GM21515 (cell line): ENCODE measurements at regions not wholly inside any gene's neighbourhood (a gene's known extent, or its start where the extent isn't known, plus 50 kb on each side); places are given as distances from the start of the nearest gene placed in this dataset.

ENCODE experiments used
- ATAC-seq: cut with Tn5 transposase; IDR thresholded peaks from one replicate; pipeline ENCODE4 v1.9.1; 2021; ENCODE audit not compliant: unreplicated experiment

DNA sequence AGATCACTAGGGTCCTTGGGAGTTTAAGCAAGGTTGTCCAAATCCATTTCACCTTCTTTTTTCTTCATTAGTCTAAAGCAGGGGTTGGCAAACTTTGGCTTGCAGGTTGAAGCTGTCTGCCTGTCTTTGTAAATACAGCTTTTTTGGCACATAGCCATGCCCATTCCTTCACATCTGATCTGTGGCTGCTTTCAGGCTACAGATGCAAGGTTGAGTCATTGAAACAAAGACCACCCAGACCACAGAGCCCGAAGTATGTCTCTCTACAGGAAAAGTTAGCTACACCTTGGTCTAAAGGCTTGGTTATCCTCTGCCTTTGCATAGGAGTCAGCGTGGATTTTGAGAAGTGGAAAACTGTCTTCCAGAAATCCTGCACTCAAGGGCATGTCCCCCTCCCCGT lies 238.1 kb upstream of the STS start:
- no peak for ATAC-seq

- no peak for ATAC-seq
Measured at GRCh38 chrX:6906608-6907007, 240.9 kb upstream of the STS start.

DNA sequence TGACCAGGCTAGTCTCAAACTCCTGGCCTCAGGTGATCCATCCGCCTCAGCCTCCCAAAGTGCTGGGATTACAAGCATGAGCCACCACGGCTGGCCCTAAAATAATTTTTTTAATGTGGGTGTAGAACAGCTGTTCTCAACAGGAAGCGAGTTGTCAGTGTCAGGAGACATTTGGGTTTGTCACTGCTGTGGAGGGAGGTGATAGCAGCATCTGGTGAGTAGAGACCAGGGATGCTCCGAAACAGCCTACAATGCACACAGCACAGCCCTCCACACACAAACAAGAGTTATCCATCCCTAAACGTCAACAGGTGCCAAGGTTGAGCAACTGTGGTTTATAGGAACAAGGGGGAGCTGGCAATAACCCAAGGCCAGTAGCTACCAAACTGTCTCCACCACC lies 243.4 kb upstream of the STS start:
- no peak for ATAC-seq

DNA sequence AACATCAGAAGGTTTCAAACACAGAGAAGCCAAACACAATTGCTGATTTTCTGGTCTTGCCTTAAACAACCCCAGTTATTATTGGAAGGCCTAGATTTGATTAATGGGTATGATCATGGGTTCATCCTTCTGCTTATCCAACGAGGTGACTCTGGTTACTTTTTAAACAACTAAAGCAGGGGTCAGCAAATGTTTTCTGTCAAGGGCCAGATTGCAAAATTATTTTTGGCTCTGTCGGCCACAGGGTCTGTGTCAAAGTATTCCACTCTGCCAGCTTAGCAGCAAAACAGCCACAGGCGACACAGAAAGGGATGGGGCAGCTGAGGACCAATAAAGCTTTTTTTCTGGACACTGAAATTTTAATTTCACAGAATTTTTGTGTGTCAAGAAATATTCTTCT lies 249.1 kb upstream of the STS start:
- ATAC-seq = no peak

DNA sequence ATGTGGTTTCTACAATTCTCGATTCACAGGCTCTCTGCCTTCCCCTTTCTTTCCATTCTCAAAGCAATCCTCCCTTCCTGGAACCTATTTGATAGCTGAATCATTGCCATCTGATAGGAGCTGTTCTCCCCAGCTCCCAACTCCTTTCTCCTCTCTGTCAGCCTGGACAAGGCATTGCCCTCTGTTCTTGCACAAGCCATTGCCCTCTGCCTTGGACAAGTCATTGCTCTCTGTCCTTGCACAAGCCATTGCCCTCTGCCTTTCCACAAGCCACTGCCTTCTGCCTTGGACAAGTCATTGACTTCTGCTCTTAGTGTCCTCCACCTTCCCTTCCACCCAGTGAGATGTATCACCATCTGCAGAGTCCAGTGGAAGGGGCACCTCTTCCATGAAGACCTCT lies 256.1 kb upstream of the STS start:
- no peak for ATAC-seq

GRCh38 chrX:6890544-6891261 lies 256.8 kb upstream of the STS start:
- no peak for ATAC-seq

DNA sequence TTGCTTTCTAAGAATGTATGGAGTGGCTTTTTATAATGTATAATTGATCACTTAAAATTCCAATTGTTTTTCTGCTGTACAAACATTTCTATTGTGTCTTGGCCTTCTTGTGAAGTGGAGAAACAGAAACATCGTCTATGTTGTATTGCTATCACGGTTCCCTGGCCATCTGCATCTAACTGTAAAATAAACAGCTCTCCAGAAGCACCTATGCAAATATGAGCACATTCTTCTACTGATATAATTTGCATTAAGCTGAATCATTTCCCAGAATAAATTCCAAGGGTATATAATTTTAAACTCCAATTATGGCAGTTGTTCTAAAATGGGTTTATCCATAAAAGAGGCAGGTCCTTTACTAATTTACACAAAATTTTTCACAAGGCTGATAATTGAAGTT lies 261.6 kb upstream of the STS start:
- ATAC-seq = no peak

- no peak for ATAC-seq
Measured at GRCh38 chrX:6885396-6885795, 262.1 kb upstream of the STS start.

DNA sequence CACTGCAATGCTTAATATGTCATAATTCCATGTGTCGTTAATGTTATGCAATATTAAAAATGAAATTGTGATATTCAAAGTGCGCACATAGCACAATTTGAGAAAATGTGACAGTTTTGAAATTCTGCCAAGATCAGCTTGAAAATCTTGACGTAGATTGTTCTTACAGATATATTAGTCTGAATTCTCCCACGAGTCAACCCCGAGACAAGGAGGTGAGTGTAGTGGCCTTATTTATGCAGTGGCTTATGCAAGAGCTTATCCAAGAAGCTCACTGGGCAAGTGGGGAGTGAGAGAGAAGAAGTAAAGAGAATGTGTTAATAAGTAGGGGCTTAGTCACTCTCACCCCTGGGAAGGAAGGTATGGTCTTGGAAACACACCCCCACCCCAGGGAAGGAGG lies 286.1 kb upstream of the STS start:
- ATAC-seq = no peak

DNA sequence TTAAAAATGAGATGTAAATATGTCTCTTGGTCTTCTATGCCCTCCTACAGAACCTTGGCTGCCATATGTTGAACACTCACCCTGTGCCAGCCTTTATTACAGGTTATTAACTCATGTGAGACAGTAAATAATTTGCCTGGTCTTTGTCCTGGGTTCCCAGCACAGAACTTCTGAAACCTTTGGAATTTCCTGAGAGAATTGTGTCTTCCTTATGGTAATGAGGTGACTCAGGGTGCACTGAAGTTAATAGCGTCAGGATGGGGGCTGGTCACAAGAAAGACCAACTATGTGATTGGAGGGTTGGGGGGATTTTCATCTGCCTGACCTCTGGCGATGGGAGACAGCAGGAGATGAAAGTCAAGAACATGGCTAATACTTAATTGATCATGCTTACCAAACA lies 289.8 kb upstream of the STS start:
- no peak for ATAC-seq

DNA sequence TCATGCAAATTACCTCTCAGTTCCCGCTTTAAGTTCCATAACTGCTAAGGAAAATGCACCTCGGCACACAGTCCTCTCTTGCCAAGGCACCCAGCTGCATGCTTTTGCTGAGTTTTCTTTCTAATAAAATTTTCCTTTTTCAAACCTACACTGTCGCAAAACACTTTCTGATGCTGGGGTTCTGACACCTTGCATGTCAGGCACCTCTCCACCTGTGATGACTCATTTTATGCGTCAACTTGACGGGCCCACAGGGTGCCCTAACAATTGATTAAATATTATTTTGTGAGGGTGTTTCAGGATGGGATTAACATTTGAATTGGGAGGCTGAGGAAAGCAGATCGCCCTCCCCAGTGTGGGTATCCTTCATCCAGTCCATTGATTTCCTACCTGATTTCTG lies 291.0 kb upstream of the STS start:
- no peak for ATAC-seq

GRCh38 chrX:6852869-6853268 lies 294.6 kb upstream of the STS start:
- no peak for ATAC-seq

- no peak for ATAC-seq
Measured at GRCh38 chrX:6852121-6852520, 295.4 kb upstream of the STS start.

GRCh38 chrX:6851140-6851539 lies 296.4 kb upstream of the STS start:
- no peak for ATAC-seq

DNA sequence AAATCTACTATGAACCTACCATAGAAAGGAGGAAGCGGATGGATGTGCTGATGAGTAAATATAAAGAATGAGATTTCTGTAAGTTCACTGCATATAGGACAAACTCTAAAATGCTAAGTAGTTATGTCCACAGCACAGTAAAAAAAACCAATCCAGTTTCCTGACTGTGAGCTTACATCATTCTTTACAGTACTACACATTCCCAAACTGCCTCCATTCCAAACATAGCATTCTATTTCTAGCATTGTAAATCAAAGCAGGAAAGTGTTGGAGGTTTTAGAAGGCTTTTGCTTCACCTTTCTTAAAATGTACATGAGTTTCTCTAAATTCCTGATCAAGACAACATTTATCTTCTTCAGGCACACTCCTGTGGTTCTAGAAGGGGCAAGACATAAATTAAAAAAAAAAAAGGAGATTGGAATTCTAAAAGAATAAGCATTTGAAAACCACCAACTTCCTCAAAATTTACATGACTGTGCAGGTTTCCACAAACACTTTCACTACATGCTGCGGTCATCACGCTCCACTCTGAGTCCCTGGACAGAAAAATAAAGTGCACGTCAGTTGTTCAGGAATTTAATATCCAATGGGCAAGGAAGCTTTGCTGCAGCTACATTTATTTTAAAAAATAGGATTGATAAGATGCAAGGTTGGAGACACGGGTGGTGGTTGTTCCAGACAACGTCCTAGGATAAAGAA lies 297.6 kb upstream of the STS start:
- no peak for ATAC-seq

GRCh38 chrX:6832619-6833018 lies 297.7 kb upstream of the VCX3A start:
- no peak for ATAC-seq

DNA sequence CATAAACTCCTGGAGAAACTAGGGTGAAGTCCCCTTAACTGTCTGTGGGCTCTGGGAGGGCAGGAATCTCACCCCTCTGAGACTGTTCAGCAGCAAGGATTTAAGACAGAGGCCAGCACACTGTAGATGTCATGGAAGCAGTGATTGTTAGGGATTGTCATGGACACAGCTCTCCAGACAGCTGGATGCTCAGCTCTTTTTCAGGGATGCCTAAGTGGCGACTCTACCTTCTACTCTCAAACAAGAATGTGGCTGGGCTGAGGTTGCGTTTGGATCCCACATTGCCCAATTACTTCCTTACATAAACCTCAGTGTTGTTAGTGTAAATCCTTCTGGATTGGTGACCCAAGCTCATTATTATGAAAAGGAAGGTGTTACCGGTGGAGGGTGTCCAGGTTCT lies 291.9 kb upstream of the VCX3A start:
- ATAC-seq = no peak

DNA sequence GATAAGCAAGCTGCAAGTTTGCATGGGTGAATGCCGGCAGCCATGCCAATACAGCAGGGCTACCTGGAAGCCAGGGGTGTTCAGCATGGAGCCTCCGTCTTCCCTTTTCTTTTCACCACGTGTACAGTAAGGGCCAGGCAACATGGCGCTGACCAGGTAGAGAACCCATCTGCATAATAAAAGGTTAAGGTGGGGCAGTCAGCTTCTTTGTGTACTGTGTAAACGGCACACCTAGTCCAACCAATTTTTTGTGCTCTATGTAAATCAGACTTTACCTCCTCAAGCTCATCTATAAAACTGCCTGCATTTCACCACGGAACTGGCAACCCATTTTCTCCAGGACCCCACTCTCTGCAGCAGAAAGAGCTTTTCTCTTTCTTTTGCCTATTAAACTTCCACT lies 286.8 kb upstream of the VCX3A start:
- ATAC-seq = no peak

GRCh38 chrX:6813836-6814370 lies 279.0 kb upstream of the VCX3A start:
- no peak for ATAC-seq

DNA sequence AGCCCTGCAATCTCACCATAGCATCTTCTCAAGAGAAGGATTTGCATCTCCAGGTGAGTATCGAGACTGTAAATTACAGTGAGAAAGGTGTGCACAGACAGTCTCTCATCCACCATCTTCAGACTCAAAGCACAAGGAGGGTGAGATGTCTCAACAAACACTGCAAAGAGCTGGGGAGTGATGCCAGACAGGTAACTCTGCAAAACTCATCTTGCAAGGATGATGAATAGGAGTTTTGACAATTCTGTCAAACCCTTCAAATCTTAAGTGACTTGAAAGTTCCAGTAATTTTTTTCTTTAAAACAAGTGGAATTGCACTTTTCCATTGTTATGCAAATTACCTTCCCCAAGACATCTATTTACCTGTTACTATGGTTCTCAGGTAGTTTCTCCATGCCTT lies 277.2 kb upstream of the VCX3A start:
- ATAC-seq = no peak

DNA sequence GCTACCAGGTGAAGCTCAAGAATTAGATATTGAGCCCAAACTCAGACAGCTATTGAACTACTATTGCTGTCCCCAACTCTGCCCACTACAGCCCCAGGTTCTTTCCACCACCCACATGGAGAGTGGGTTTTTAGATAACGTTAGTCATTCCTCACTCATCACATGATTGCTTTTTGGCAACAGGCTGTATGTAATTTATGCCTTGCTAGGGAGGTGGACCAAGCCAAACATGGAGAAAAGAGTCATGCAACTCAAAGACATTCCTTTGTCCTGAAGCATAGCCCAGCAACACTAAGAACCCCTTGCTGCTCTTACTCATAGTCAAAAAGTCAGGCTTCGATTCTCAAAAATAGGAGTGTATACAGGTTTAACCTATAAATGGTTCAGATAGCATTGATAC lies 275.9 kb upstream of the VCX3A start:
- no peak for ATAC-seq

- ATAC-seq = no peak
Measured at GRCh38 chrX:6803607-6804006, 268.7 kb upstream of the VCX3A start.

- no peak for ATAC-seq
Measured at GRCh38 chrX:6793000-6793399, 258.1 kb upstream of the VCX3A start.
